DMS 273 (cell line): ENCODE measurements at regions not wholly inside any gene's neighbourhood (a gene's known extent, or its start where the extent isn't known, plus 50 kb on each side); places are given as distances from the start of the nearest gene placed in this dataset.
"Not testable (repeated sequence)": the region's sequence is repeated elsewhere in the genome, so short reads cannot be mapped to it uniquely, and the experiment has no call there.

ENCODE experiments used
- DNase-seq: peaks from one replicate; lab custom pipeline; 2025; ENCODE audit not compliant: unreplicated experiment; lab: John Stamatoyannopoulos, UW

DNA sequence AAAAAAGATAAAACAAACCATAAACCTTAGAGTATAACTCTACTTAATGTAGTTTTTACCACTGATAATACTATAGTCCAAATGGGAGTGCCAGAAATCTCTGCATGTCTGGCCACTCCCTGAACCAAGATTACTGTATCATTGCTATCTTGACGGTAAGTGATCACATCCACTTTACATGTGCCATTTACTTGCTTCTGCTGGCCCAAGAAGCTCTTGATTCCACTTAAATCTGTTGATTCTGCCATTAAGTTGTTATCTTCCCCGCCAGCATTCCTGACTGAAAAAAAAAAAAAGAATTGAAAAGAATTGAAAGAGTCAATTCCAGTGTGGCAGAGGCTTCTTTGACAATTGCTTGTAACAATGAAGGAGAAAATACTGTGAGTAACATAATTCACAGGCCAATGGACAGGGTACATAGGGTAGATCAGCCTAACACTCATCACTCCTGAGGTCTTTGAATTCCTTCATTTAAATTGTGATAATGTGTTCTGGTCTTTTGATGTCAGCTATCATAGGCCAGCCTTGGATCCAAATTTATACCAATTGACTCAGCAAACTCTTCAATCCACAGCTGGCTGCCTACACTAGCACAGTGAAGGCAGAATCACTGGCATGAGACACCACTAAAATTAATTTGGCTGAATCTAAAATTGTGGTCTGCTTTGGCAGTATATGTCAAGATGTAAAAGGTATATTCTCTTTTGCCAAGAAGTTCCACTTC lies 665.2 kb upstream of the FLRT2 start:
- DNase-seq, result no peak

DNA sequence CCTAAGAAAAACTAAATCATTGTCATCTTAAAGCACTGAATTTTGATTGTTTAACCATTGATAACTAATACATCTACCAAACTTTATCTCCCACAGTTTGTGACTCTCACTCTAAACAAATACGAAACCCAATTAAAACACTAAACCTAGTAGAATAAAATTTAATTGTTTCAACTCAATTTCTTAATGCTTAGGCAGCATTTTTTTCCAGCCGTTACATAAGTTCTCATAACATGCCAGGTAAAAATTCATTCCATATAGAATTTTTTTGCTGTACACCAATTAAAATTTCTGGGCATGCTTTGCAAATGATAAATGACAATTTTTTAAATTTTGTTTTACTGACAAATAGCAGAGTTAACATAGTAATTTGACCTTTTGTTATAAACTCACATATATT lies 658.2 kb upstream of the FLRT2 start:
- no peak for DNase-seq

GRCh38 chr14:84874436-84874835 lies 655.5 kb upstream of the FLRT2 start:
- peak; percentile 3 for DNase-seq

GRCh38 chr14:84877061-84877460 lies 652.9 kb upstream of the FLRT2 start:
- DNase-seq, result no peak

DNA sequence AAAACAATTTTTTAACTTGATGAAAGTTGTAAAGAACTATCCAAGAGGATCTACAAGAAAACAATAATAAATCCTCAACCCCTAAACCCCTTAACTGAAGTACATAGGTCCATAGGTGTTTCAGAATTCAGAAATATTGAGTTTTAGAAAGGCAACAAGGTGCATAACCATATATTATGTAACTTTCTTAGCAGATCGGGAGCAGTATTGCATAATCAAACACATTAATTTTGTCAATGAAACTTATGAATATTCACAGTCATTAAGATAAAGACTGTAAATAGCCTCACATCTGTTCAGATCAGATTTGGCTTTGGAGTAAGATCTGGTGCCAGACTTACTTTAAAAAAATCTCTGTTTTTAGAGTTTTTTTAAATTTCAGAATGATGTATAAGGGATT lies 647.1 kb upstream of the FLRT2 start:
- peak; percentile 40 for DNase-seq

DNA sequence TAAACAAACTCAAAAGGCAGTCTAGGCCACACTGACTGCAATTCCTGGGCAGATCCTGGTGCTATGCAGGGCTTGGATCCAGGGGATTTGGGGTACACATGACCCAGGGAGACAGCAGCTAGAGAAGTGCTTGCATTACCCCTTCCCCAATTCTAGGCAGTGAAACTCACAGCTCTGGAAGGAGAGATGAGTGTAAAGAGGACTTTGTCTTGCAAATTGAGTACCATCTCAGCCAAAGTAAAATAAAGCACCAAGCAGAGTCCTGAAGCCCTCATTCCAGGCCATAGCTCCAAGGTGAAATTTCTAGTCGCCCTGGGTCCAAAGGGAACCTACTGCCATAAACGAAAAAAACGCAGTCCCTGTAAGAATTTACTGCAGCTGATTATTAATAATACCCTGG lies 644.9 kb upstream of the FLRT2 start:
- DNase-seq, result no peak

DNA sequence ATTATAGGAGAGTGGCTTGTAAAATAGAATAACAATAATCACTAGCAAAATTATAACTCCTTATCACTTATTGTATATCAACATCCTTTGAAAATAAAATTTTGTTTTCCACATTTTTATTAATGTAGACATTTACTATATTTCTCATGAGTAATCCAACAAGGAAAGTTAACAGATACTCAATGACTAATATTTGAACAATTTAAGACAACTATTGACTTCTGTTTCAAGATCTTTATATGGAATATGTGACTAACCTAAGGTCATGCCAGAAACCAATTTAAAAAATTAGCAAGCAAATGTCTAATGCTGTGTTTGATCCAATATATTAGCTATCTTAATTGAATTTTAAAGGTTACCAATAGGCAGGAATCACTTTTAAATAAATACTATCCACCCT lies 638.5 kb upstream of the FLRT2 start:
- DNase-seq, result no peak

GRCh38 chr14:84894254-84894653 lies 635.7 kb upstream of the FLRT2 start:
- no peak for DNase-seq

DNA sequence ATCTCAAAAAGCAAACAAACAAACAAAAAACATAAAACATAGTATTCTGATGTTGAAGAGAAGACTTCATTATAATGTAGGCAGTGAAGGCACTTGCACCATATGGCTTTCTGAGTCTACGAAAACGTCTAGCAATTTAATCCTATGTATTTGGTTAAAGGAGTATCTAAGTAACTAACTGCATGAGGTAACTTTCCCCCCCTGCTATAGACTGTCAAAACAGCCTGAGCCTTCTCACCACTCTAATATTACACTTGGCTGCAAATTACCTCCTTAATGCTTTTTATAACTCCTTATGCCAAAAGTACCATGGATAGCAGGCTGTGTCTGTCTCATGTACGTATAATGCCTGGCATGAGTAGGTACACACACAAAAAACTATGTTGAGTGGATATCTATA lies 607.6 kb upstream of the FLRT2 start:
- DNase-seq, result peak; percentile 54

- no peak for DNase-seq
Measured at GRCh38 chr14:84926656-84927055, 603.3 kb upstream of the FLRT2 start.

- peak; percentile 47 for DNase-seq
Measured at GRCh38 chr14:84927096-84927827, 602.7 kb upstream of the FLRT2 start.

DNA sequence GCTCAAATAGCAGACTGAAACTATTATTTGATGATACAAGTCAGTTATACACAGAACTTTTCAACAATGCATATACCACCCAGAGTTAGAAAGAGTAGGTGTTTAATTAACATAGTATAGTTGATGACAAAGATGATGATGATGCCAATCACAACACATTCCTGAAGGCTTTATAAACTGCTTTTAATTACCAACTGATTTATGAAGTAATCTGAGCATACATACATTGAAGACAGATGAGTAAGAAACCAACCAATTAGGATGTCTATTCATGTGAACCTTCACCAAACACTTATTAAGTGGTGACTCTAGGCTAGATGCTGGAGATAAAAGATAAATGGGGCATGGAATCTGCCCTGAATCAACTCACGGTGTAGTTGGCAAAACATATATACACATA lies 600.9 kb upstream of the FLRT2 start:
- no peak for DNase-seq

GRCh38 chr14:84929834-84930233 lies 600.1 kb upstream of the FLRT2 start:
- DNase-seq, result no peak

GRCh38 chr14:84937016-84937415 lies 592.9 kb upstream of the FLRT2 start:
- DNase-seq, result no peak

GRCh38 chr14:84937449-84937848 lies 592.5 kb upstream of the FLRT2 start:
- DNase-seq, result peak; percentile 4

- DNase-seq, result not testable (repeated sequence)
Measured at GRCh38 chr14:84944901-84945300, 585.0 kb upstream of the FLRT2 start.

GRCh38 chr14:84959851-84960520 lies 570.0 kb upstream of the FLRT2 start:
- no peak for DNase-seq

GRCh38 chr14:84961637-84962036 lies 568.3 kb upstream of the FLRT2 start:
- DNase-seq, result no peak

DNA sequence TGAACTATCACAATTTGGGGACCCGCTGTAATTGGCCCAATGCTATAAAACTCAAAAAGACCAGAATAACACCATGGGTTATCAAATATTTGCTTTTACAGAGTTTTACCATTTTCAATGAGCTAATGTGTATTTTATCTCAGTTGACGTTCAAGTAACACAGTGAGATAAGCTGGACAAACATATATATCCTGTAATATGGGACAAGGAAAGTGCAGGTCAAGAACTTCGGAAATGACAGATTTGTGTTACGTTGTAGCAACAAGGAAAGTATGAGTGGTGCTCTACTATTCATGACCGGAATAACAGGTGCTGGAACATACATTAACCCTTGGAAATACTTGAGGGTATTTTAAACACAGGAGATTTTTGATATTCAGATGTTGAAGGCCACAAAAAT lies 566.4 kb upstream of the FLRT2 start:
- DNase-seq, result no peak

DNA sequence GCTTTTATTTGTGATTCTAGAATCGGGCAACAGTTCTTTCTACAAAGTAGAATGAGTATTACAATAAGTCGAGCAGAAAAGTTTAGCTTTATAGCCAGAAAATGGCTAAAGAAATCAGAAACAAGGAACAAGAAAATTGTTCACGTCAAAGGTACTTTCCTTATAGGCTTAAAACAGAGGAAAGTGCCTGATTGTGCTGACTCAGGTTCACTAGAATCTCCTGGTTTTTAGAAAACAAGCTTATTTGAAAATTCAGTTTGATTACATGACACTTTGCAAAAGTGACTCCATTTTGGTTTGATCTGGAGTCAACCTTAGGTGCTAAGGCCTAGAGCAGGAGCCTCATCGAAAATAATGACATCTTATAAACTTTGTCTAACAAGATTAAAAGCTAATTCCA lies 564.7 kb upstream of the FLRT2 start:
- DNase-seq, result no peak

DNA sequence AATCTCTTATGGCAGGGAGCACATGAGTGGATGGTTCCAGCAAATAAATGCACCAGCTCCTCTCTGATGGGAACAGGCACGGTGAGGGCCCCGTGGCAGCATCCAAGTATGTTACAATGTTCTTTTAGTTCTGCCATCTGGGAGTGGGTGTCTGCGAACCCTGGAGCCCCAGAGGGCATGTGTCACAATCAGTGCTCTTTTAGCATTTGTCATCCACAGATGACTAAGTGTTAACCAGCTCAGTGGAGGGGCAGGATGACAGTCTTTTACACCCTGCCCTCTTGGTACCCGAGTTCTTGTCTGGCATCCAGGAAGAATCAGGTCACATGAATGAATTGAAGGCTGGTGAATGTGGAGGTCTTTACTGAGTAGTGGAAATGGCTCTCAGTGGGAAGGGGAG lies 560.4 kb upstream of the FLRT2 start:
- no peak for DNase-seq

- DNase-seq, result no peak
Measured at GRCh38 chr14:84975241-84975902, 554.6 kb upstream of the FLRT2 start.
